Sigmoid colon (tissue), 6 donors: ENCODE measurements at regions not wholly inside any gene's neighbourhood (a gene's known extent, or its start where the extent isn't known, plus 50 kb on each side); places are given as distances from the start of the nearest gene placed in this dataset.

Experiments
- DNase-seq: peaks from one replicate; pipeline ENCODE4 v3.0.0-alpha.2; 2019
- H3K27ac ChIP-seq, 4 donors: fragments of 200-600 bp; sonication (generic); one replicate each; pipeline ENCODE4 v1.5.1; 2016 to 2019; ENCODE audit warnings: mild to moderate bottlenecking in 1 of 4
- H3K27me3 ChIP-seq, 3 donors: fragments of 200-600 bp; sonication (generic); one replicate each; pipeline ENCODE4 v1.5.1; 2019; ENCODE audit warnings: mild to moderate bottlenecking in 1 of 3
- H3K36me3 ChIP-seq, 4 donors: fragments of 200-600 bp; sonication (generic); one replicate each; pipeline ENCODE4 v1.5.1; 2016 to 2019
- H3K4me1 ChIP-seq, 4 donors: fragments of 200-600 bp; sonication (generic); one replicate each; pipeline ENCODE4 v1.5.1; 2017 to 2019
- H3K4me3 ChIP-seq, 4 donors: fragments of 200-600 bp; sonication (generic); one replicate each; pipeline ENCODE4 v1.5.1; 2017 to 2019; ENCODE audit warnings: mild to moderate bottlenecking in 2 of 4, moderate library complexity in 1 of 4
- H3K9me3 ChIP-seq, 4 donors: fragments of 200-600 bp in 3 of 4; sonication (generic) in 3 of 4; one replicate each; pipeline versions ENCODE4 v1.5.1 to v1.6.1; 2013 to 2019
- CTCF ChIP-seq, 4 experiments: fragments of 450-650 bp in 3 of 4; fragments of 200-600 bp in 1 of 4; IDR thresholded peaks; one replicate each; pipeline ENCODE4 v1.5.1; 2016 to 2019; ENCODE audit warnings: antibody characterized with exemption in 4 of 4, mild to moderate bottlenecking in 3 of 4, moderate library complexity in 2 of 4
- EP300 ChIP-seq, 4 donors: sonication (generic); formaldehyde crosslinking; IDR thresholded peaks; one replicate each; pipeline ENCODE4 v1.6.1; 2017; ENCODE audit warnings: antibody characterized with exemption in 4 of 4
- POLR2A ChIP-seq, 2 donors: fragments of 450-650 bp; IDR thresholded peaks; one replicate each; pipeline ENCODE4 v1.6.1; 2016; ENCODE audit warnings: antibody characterized with exemption in 2 of 2, mild to moderate bottlenecking in 2 of 2, moderate library complexity in 2 of 2
- POLR2AphosphoS5 ChIP-seq, 4 donors: sonication (generic); formaldehyde crosslinking; IDR thresholded peaks; one replicate each; pipeline ENCODE4 v1.6.1; 2017; ENCODE audit warnings: antibody characterized with exemption in 4 of 4
- WGBS, 2 donors: extraction: QIAGEN DNeasy Blood & Tissue Kit; methylation state at CpG; one replicate each; pipeline ENCODE4 v1.1.7; 2013; 5-methylcytosine and 5-hydroxymethylcytosine counted together
- intact Hi-C: fragments of 100-400 bp; cut with DNase I; formaldehyde crosslinking; loops from one replicate; pipeline ENCODE4 v1.15.1; 2023
- donor health status: healthy with polysubstance abuse.
- donor health status: healthy.

GRCh38 chr6:40965046-40965445 lies 74.0 kb downstream of the UNC5CL start:
- DNase-seq = no peak
- TF ChIP-seq POLR2AphosphoS5 (IDR thresholded peaks at IDR 0.05) (no peak), CTCF (IDR thresholded peaks at IDR 0.05) (no peak), EP300 (IDR thresholded peaks at IDR 0.05) (no peak), POLR2A (IDR thresholded peaks at IDR 0.05) (no peak)
- 93 to 97% methylated on average over 2 of the region's 2 CpGs for WGBS, 2 donors
- H3K4me3 ChIP-seq = no peak overlapping the region
- H3K36me3 ChIP-seq = no peaks in the 10 kb centered on the region
- no peaks in the 10 kb centered on the region for H3K27me3 ChIP-seq
- no peaks in the 10 kb centered on the region for H3K4me1 ChIP-seq
- H3K9me3 ChIP-seq = no peaks in the 10 kb centered on the region
- no peak overlapping the region for H3K27ac ChIP-seq
- intact Hi-C loops = no loop called here

GRCh38 chr6:40963019-40963418 lies 76.0 kb downstream of the UNC5CL start:
- Histone ChIP-seq H3K27ac (no peak overlapping the region), H3K4me3 (no peak overlapping the region), H3K4me1 (peaks cover 0 to 6% (median 3%) of the 10 kb centered on the region in 4 donors), H3K9me3 (no peaks in the 10 kb centered on the region), H3K36me3 (no peaks in the 10 kb centered on the region), H3K27me3 (no peaks in the 10 kb centered on the region)
- no peak for DNase-seq
- intact Hi-C loops = no loop called here
- TF ChIP-seq POLR2A (IDR thresholded peaks at IDR 0.05) (no peak), POLR2AphosphoS5 (IDR thresholded peaks at IDR 0.05) (no peak), CTCF (IDR thresholded peaks at IDR 0.05) (no peak), EP300 (IDR thresholded peaks at IDR 0.05) (no peak)
- WGBS, 2 donors = 93 to 94% methylated on average over 3 of the region's 3 CpGs

GRCh38 chr6:40962241-40962640 lies 76.8 kb downstream of the UNC5CL start:
- H3K27me3 ChIP-seq = no peaks in the 10 kb centered on the region
- no peaks in the 10 kb centered on the region for H3K9me3 ChIP-seq
- intact Hi-C loops = no loop called here
- H3K27ac ChIP-seq = no peak overlapping the region
- H3K4me1 ChIP-seq = peaks cover 0 to 8% (median 4%) of the 10 kb centered on the region in 4 donors
- DNase-seq = no peak
- no peak overlapping the region for H3K4me3 ChIP-seq
- no peaks in the 10 kb centered on the region for H3K36me3 ChIP-seq
- 46 to 48% methylated on average over 2 of the region's 2 CpGs for WGBS, 2 donors
- TF ChIP-seq EP300 (IDR thresholded peaks at IDR 0.05) = no peak
- no peak for TF ChIP-seq POLR2A (IDR thresholded peaks at IDR 0.05)
- TF ChIP-seq CTCF (IDR thresholded peaks at IDR 0.05) = no peak
- no peak for TF ChIP-seq POLR2AphosphoS5 (IDR thresholded peaks at IDR 0.05)

GRCh38 chr6:40961831-40962230 lies 77.2 kb downstream of the UNC5CL start:
- peaks cover 0 to 8% (median 4%) of the 10 kb centered on the region in 4 donors for H3K4me1 ChIP-seq
- 97 to 99% methylated on average over 4 of the region's 4 CpGs for WGBS, 2 donors

DNA sequence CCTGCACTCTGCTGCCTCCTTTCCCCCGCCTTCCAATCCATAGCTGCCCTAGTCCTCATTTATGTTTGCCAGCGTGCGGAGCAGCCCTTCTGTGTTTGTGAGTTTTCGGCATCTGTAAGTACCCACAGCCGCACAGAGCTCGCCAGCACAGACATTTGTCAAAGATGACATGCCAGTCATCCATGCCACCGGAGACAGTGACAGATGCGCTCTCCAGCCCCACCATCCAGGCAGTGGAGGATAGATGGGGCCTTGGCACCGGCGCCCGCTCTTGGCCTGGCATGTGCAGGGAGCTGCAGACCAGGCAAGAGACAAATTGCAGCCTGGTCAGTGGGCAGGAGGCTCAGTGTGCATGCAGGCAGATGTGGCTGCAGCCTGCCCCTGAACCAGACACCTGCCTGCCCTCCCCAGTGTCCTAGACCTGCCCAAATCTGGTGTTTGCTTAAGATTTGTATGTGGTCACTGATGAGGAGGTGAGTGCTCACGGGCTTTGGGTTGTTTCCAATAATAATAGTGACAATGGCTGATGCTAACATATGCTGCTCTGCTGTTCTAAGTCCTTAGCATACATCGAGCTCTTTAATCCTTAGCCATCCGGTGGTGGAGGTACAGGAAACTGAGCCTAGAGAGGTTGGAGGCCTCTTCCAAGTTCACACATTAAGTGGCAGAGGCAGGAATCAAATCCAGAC lies 78.1 kb downstream of the UNC5CL start:
- Histone ChIP-seq H3K9me3 (no peaks in the 10 kb centered on the region), H3K27ac (no peak overlapping the region), H3K27me3 (no peaks in the 10 kb centered on the region), H3K4me3 (no peak overlapping the region), H3K4me1 (peaks cover 0 to 8% (median 4%) of the 10 kb centered on the region in 4 donors), H3K36me3 (no peaks in the 10 kb centered on the region)
- TF ChIP-seq POLR2A (IDR thresholded peaks at IDR 0.05) (no peak), EP300 (IDR thresholded peaks at IDR 0.05) (no peak), CTCF (IDR thresholded peaks at IDR 0.05) (no peak), POLR2AphosphoS5 (IDR thresholded peaks at IDR 0.05) (no peak)
- no peak for DNase-seq
- 88 to 91% methylated on average over 14 of the region's 14 CpGs for WGBS, 2 donors
- intact Hi-C loops = no loop called here

More at GRCh38 chr6:40961831-40962230, 77.2 kb downstream of the UNC5CL start:
- intact Hi-C loops = no loop called here
- TF ChIP-seq POLR2A (IDR thresholded peaks at IDR 0.05) (no peak), POLR2AphosphoS5 (IDR thresholded peaks at IDR 0.05) (no peak)
- Histone ChIP-seq H3K9me3 (no peaks in the 10 kb centered on the region), H3K36me3 (no peaks in the 10 kb centered on the region), H3K27me3 (no peaks in the 10 kb centered on the region), H3K4me3 (no peak overlapping the region), H3K27ac (no peak overlapping the region)
- DNase-seq = no peak
